HCT116 (cell line): ENCODE measurements at regions not wholly inside any gene's neighbourhood (a gene's known extent, or its start where the extent isn't known, plus 50 kb on each side); places are given as distances from the start of the nearest gene placed in this dataset.

ENCODE experiments used
- ATAC-seq: fragments of 200-7000 bp; cut with Tn5 transposase; 2 replicates; pipeline ENCODE4 v1.9.1; 2020; ENCODE audit warnings: mild to moderate bottlenecking, moderate library complexity
- BruUV-seq: library from RNA; stranded (reverse); fragments of 400-500 nt; replicated peaks from 2 replicates; lab custom pipeline; 2021; lab: Mats Ljungman, UMichigan
- CTCF ChIA-PET: fragments of 300-600 bp; sonication (Branson Sonifier 250); formaldehyde crosslinking; loops from one replicate; lab custom pipeline; 2021; ENCODE audit warnings: antibody characterized with exemption; lab: Charles Lee
- POLR2A ChIA-PET: fragments of 300-600, 350-600 bp; sonication (Branson Sonifier 250); formaldehyde crosslinking; loops from one replicate; lab custom pipeline; 2021; ENCODE audit warnings: antibody characterized with exemption; lab: Charles Lee
- RAD21 ChIA-PET, 2 experiments: fragments of 300-600 bp; sonication (Branson Sonifier 250); formaldehyde crosslinking; loops; one replicate each; lab custom pipeline; 2023; ENCODE audit warnings: low total read pairs in 2 of 2; ENCODE audit not compliant: uncharacterized antibody in 2 of 2, unreplicated experiment in 2 of 2, low non-redundant PET in 1 of 2; lab: Charles Lee
- DNase-seq: peaks from one replicate; pipeline ENCODE4 v3.0.0-alpha.2; 2010; ENCODE audit warnings: low read depth, low spot score
- H2AFZ ChIP-seq: fragments of 200-600 bp; shearing (Covaris generic), sonication (generic); 2 replicates; pipeline ENCODE4 v1.6.1; 2017; ENCODE audit warnings: low read depth, mixed run types, mixed read lengths, antibody characterized with exemption, low read length; ENCODE audit not compliant: poor library complexity, severe bottlenecking
- H3K27ac ChIP-seq: 2 replicates; pipeline ENCODE4 v1.5.1; 2012; ENCODE audit warnings: low read depth, low read length
- H3K27me3 ChIP-seq: fragments of 200-600 bp; sonication (generic); 2 replicates; pipeline ENCODE4 v1.6.1; 2016; ENCODE audit warnings: mixed run types, low read length, mixed read lengths; ENCODE audit not compliant: insufficient read depth
- H3K36me3 ChIP-seq, 2 experiments: fragments of 200-500 bp in 1 of 2; fragments of 200-600 bp in 1 of 2; sonication (Bioruptor generic) in 1 of 2; sonication (generic) in 1 of 2; 2 replicates each; pipeline versions ENCODE4 v1.5.1 to v1.6.1; 2014 to 2016; ENCODE audit warnings: low read length in 2 of 2, inconsistent platforms in 1 of 2, mixed read lengths in 1 of 2, mixed run types in 1 of 2; ENCODE audit not compliant: insufficient read depth in 2 of 2, control insufficient read depth in 1 of 2
- H3K4me1 ChIP-seq, 2 experiments: fragments of 200-600 bp in 1 of 2; sonication (generic) in 1 of 2; 2 replicates each; pipeline versions ENCODE4 v1.5.1 to v1.6.1; 2012 to 2017; ENCODE audit warnings: low read length in 2 of 2, inconsistent platforms in 1 of 2, mild to moderate bottlenecking in 1 of 2, mixed read lengths in 1 of 2, mixed run types in 1 of 2, moderate library complexity in 1 of 2; ENCODE audit not compliant: insufficient read depth in 2 of 2, control insufficient read depth in 1 of 2
- H3K4me2 ChIP-seq: fragments of 200-600 bp; sonication (generic); 2 replicates; pipeline ENCODE4 v1.6.1; 2017; ENCODE audit warnings: mixed run types, low read length, mixed read lengths
- H3K4me3 ChIP-seq, 2 experiments: fragments of 200-600 bp in 1 of 2; sonication (generic) in 1 of 2; replicated peaks in 1 of 2; 2 replicates each; pipeline ENCODE4 v1.5.1; 2011 to 2016; ENCODE audit warnings: low read length in 2 of 2, control low read depth in 1 of 2, low read depth in 1 of 2, mild to moderate bottlenecking in 1 of 2, mixed read lengths in 1 of 2, mixed run types in 1 of 2
- H3K79me2 ChIP-seq: fragments of 200-600 bp; sonication (generic); 2 replicates; pipeline ENCODE4 v1.6.1; 2017; ENCODE audit warnings: mild to moderate bottlenecking, mixed run types, low read length, moderate library complexity, mixed read lengths; ENCODE audit not compliant: insufficient read depth
- H3K9ac ChIP-seq: fragments of 200-600 bp; sonication (generic); 2 replicates; pipeline ENCODE4 v1.6.1; 2016; ENCODE audit warnings: low read length, mixed read lengths
- H3K9me2 ChIP-seq: fragments of 200-600 bp; sonication (generic), shearing (Covaris generic); 2 replicates; pipeline ENCODE4 v1.6.1; 2017; ENCODE audit warnings: mixed run types, mild to moderate bottlenecking, moderate library complexity; ENCODE audit not compliant: insufficient read depth
- H3K9me3 ChIP-seq, 2 experiments: fragments of 200-500 bp in 1 of 2; fragments of 200-600 bp in 1 of 2; sonication (Bioruptor generic) in 1 of 2; sonication (generic) in 1 of 2; 2 replicates each; pipeline ENCODE4 v1.6.1; 2014 to 2017; ENCODE audit warnings: low read length in 2 of 2, mixed read lengths in 2 of 2, inconsistent platforms in 1 of 2, low read depth in 1 of 2, mild to moderate bottlenecking in 1 of 2, mixed run types in 1 of 2, moderate library complexity in 1 of 2; ENCODE audit not compliant: control insufficient read depth in 1 of 2, insufficient read depth in 1 of 2
- H4K20me1 ChIP-seq: fragments of 200-600 bp; sonication (generic), shearing (Covaris generic); 2 replicates; pipeline ENCODE4 v1.6.1; 2017; ENCODE audit warnings: mixed run types, mild to moderate bottlenecking, moderate library complexity; ENCODE audit not compliant: insufficient read depth
- EGR1 ChIP-seq: IDR thresholded peaks from 2 replicates; pipeline ENCODE4 v1.6.1; 2012; ENCODE audit warnings: low read depth
- EZH2 ChIP-seq: fragments of 200-600 bp; sonication (generic); IDR thresholded peaks from 2 replicates; pipeline ENCODE4 v1.6.1; 2017; ENCODE audit warnings: antibody characterized with exemption, mixed run types
- FOSL1 ChIP-seq: IDR thresholded peaks from 2 replicates; pipeline ENCODE4 v1.6.1; 2012; ENCODE audit warnings: low read depth
- JUND ChIP-seq: IDR thresholded peaks from 2 replicates; pipeline ENCODE4 v1.6.1; 2012
- RAD21 ChIP-seq: IDR thresholded peaks from 2 replicates; pipeline ENCODE4 v1.6.1; 2012; ENCODE audit warnings: low read depth, mild to moderate bottlenecking
- SP1 ChIP-seq: IDR thresholded peaks from 2 replicates; pipeline ENCODE4 v1.6.1; 2012; ENCODE audit warnings: low read depth
- intact Hi-C: fragments of 100-400 bp; cut with micrococcal nuclease; formaldehyde crosslinking; loops from 2 replicates; pipeline ENCODE4 v1.10.0; 2022
- TF ChIP-seq, protein P1 (sequence below), 3 experiments: fragments of 200-600 bp in 1 of 3; sonication (generic) in 1 of 3; IDR thresholded peaks in 2 of 3; conservative IDR thresholded peaks in 1 of 3; 2 replicates each; pipeline ENCODE4 v1.5.1; 2012 to 2017; ENCODE audit warnings: low read depth in 2 of 3, low read length in 2 of 3, antibody characterized with exemption in 1 of 3, borderline replicate concordance in 1 of 3, control low read depth in 1 of 3, mild to moderate bottlenecking in 1 of 3, mixed read lengths in 1 of 3, mixed run types in 1 of 3, moderate library complexity in 1 of 3; ENCODE audit not compliant: insufficient read depth in 1 of 3
- TF ChIP-seq, protein P2 (sequence below): IDR thresholded peaks from 2 replicates; pipeline ENCODE4 v1.6.1; 2012
- TF ChIP-seq, protein P3 (sequence below): IDR thresholded peaks from 2 replicates; pipeline ENCODE4 v1.6.1; 2012

DNA sequence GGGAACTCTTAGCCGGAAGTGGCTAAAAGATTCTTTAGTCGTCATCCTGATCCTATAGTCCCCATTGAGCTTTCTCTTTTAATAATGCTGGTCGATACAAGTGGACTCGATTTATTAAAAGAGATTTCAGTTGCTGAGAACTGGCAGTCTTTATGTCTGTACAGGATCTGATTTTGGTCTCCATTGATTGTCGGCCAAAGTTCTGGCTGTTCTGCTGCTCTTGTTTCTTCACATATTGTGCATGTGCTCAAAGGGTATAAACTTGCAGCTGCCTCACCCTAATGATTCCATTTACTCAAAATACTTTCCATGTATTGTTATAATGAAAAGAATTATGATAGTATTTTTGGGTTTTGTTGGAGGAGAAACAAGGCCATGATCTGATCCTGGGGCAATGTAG lies 100.7 kb upstream of the CTTNBP2 start (continued):
- TF ChIP-seq, protein P1, sequence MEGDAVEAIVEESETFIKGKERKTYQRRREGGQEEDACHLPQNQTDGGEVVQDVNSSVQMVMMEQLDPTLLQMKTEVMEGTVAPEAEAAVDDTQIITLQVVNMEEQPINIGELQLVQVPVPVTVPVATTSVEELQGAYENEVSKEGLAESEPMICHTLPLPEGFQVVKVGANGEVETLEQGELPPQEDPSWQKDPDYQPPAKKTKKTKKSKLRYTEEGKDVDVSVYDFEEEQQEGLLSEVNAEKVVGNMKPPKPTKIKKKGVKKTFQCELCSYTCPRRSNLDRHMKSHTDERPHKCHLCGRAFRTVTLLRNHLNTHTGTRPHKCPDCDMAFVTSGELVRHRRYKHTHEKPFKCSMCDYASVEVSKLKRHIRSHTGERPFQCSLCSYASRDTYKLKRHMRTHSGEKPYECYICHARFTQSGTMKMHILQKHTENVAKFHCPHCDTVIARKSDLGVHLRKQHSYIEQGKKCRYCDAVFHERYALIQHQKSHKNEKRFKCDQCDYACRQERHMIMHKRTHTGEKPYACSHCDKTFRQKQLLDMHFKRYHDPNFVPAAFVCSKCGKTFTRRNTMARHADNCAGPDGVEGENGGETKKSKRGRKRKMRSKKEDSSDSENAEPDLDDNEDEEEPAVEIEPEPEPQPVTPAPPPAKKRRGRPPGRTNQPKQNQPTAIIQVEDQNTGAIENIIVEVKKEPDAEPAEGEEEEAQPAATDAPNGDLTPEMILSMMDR (IDR thresholded peaks at IDR 0.05 in 2 of 3, conservative IDR thresholded peaks at IDR 0.05 in 1 of 3; ENCODE audit: borderline replicate concordance in 1 of 3, insufficient read depth in 1 of 3, low read depth in 2 of 3, low read length in 2 of 3) = no peak

DNA sequence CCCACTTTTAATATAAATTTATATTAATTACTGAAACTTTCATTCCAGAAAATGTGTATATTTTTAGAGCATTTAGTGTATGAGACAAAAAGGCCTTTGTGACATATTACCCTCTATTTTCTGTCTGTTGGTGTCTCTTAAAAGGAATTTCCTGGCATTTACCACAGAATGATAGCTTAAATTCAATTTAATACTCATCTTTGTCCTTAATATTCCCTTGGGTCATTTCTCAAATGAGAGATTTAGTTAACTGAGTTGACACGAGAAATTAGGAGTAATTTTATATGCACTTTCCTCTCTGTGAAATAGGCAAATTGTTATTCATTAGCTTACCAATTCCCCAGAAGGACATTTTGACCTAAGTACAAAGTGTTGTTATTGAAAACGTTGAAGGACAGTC lies 101.7 kb upstream of the CTTNBP2 start:
- CTCF ChIA-PET = no interaction called here
- no peaks in the 10 kb centered on the region for H3K9me3 ChIP-seq
- intact Hi-C loops = no loop called here
- RAD21 ChIA-PET = no interaction called here
- no peaks in the 10 kb centered on the region for H3K36me3 ChIP-seq
- no peak for ATAC-seq
- H3K4me3 ChIP-seq = no peak overlapping the region
- BruUV-seq = no TSS peak
- no peak for DNase-seq
- no peaks in the 10 kb centered on the region for H3K27me3 ChIP-seq
- H3K9ac ChIP-seq = no peak overlapping the region
- H4K20me1 ChIP-seq = no peaks in the 10 kb centered on the region
- no peak overlapping the region for H2AFZ ChIP-seq
- POLR2A ChIA-PET = no interaction called here
- no peak for TF ChIP-seq RAD21
- TF ChIP-seq JUND = no peak
- no peak for TF ChIP-seq EZH2
- TF ChIP-seq, protein P2, sequence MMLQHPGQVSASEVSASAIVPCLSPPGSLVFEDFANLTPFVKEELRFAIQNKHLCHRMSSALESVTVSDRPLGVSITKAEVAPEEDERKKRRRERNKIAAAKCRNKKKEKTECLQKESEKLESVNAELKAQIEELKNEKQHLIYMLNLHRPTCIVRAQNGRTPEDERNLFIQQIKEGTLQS = no peak
- TF ChIP-seq FOSL1 = no peak
- TF ChIP-seq, protein P3, sequence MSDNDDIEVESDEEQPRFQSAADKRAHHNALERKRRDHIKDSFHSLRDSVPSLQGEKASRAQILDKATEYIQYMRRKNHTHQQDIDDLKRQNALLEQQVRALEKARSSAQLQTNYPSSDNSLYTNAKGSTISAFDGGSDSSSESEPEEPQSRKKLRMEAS = no peak
- no peak for TF ChIP-seq SP1
- no peak for TF ChIP-seq EGR1
- TF ChIP-seq, all 23 proteins: peak for 0
- Histone ChIP-seq H3K79me2 (no peaks in the 10 kb centered on the region), H3K4me1 (no peaks in the 10 kb centered on the region), H3K9me2 (no peaks in the 10 kb centered on the region), H3K4me2 (no peak overlapping the region), H3K27ac (no peak overlapping the region)
